Omental fat pad (tissue), 3 donors: ENCODE measurements at regions not wholly inside any gene's neighbourhood (a gene's known extent, or its start where the extent isn't known, plus 50 kb on each side); places are given as distances from the start of the nearest gene placed in this dataset. TPM values are rescaled to one million over a fixed set of nuclear protein-coding genes. Genes with fewer than 3 reads are reported as not detected.
"Not testable (repeated sequence)": the region's sequence is repeated elsewhere in the genome, so short reads cannot be mapped to it uniquely, and the experiment has no call there.

ENCODE experiments used
- ATAC-seq: fragments of 150-250 bp; one replicate; pipeline ENCODE4 v1.9.1; 2016; ENCODE audit warnings: mild to moderate bottlenecking, moderate library complexity; ENCODE audit not compliant: low FRiP score
- DNase-seq: peaks from one replicate; pipeline ENCODE4 v3.0.0-alpha.2; 2019; ENCODE audit warnings: low spot score
- CTCF ChIP-seq, 3 donors: fragments of 450-650 bp; IDR thresholded peaks; one replicate each; pipeline ENCODE4 v1.5.1; 2016 to 2017; ENCODE audit warnings: antibody characterized with exemption in 3 of 3, mild to moderate bottlenecking in 3 of 3, moderate library complexity in 2 of 3
- small RNA-seq: library from RNA; depleted of rRNA; stranded (forward); fragments of <200 nt; gene quantifications from one replicate; pipeline ENCODE3, GENCODE V24; 2016

GRCh38 chr15:99790751-99791150, 57.5 kb upstream of the LYSMD4 start:
- not testable (repeated sequence) for DNase-seq, ATAC-seq

- ATAC-seq (no peak), DNase-seq (no peak)
- no peak for TF ChIP-seq CTCF (IDR thresholded peaks at IDR 0.05)
These were observed 54.9 kb upstream of the LYSMD4 start for GRCh38 chr15:99788156-99788555.

GRCh38 chr15:99784800-99785199, 51.6 kb upstream of the LYSMD4 start:
- DNase-seq, ATAC-seq: not testable (repeated sequence)

GRCh38 chr15:99783918-99784619, 50.8 kb upstream of the LYSMD4 start:
- not testable (repeated sequence) for DNase-seq, ATAC-seq

Small RNA genes in the stretch of these regions (small RNA-seq; reads per million reads assigned to genes)
- not detected for gene RN7SL484P
